HG03571 (cell line): ENCODE measurements at regions not wholly inside any gene's neighbourhood (a gene's known extent, or its start where the extent isn't known, plus 50 kb on each side); places are given as distances from the start of the nearest gene placed in this dataset.

Experiments used
- ATAC-seq: cut with Tn5 transposase; IDR thresholded peaks from one replicate; pipeline ENCODE4 v1.9.1; 2021; ENCODE audit not compliant: unreplicated experiment

DNA sequence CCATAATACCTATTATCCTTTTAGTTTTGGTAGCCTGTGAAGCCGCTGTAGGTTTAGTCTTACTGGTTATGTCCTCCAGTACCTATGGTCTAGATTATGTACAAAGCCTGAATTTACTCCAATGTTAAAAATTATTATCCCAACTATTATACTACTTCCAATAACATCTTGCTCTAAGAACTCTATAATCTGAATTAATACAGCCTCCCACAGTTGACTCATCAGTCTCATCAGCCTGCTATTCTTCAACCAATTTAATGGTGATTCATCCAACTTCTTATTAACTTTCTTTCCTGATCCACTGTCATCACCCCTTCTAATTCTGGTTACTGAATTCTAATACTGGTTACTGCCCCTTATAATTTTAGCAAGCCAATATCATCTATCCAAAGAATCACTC, 370.3 kb upstream of the OPRM1 start:
- ATAC-seq, result no peak

DNA sequence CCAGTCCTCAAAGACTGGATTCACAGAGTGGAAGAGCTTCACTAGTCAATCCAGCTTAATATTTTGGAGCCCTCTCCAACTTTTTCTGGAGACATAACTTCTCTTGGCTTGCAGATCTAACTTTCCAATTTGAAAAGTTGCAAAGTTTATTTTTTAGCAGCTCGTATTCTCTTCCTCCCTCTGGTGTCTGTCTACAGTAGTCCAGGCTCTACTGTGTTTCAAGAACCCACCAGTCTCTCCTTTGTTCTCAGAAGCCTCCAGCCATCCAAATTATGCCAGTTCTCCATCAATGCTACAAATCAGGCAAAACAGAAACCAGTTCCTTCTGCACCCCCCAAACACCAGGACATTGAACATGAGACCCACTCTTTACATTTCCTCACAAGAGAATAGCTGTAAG, 376.1 kb upstream of the OPRM1 start:
- ATAC-seq, result no peak

DNA sequence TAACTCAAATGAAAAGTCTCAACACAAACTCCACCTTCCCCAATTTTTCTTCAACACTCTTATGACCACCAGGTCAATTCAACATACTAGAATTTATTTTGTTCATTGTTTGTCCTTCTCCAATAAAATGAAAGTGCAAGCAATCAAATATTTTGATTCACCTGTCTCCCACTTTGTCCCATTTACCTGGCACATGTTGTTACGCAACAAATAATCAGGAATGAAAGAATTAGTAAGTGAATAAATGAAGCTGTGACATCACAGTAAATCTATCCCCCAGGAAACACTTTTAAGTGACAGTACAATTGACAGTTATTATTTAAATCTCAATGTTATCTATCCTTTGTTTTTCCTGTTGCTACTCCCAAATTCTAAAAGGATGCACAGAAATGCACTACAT, 393.7 kb upstream of the OPRM1 start:
- ATAC-seq, result no peak

DNA sequence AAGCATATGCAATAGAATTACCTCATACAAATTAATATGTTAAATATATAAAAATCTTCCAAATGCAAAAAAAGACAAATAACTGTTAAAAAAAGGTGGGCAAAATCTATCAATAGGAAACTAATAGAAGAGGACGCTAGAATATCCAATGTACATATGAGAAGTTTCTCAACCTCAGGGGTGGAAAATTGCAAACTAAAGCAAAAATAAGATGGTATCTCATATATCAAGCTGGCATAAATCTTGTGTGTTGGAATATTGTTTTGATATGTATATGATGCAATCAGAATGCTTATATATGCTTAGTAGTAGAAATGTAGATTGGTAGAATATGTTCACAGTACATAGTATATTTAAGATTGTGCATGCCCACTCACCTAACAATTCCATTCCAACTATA, 395.0 kb upstream of the OPRM1 start:
- ATAC-seq, result no peak

DNA sequence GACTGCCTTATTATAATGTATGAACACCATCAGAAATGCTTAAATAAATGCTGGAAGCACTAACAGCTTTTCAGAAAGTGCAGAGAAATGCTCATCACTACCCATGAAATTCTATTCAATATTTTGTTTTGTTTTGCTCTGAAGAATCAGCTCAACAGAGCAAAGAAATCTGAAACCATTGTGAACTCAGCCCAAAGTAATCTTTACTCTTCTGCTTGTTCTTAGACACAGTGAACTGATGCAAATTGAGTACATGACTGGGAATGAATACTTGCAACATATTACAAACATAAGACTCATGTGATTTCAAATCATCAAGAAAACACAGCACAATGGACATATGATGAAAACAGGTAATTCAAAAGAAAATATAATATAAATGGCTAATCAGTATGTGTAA, 404.6 kb upstream of the OPRM1 start:
- no peak for ATAC-seq

DNA sequence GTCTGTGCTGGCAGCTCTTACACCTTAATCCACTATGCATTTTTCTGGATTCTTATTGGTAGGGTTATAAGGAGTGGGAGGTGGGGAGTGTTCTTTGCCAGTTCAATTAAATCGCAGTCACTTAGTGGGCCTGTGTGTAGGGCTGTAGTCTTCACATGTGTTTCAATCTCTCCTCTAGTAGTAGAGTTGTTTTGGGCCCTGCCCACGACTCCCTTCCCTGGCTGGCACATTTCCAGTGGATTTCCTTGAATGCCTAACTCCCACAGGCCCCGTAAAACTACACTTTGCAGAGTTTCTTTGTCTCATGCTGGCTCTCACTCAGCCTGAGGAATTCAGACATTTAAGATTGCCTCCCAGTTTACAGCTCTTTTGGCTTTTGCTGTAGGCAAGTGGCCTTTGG, 414.0 kb upstream of the OPRM1 start:
- no peak for ATAC-seq

DNA sequence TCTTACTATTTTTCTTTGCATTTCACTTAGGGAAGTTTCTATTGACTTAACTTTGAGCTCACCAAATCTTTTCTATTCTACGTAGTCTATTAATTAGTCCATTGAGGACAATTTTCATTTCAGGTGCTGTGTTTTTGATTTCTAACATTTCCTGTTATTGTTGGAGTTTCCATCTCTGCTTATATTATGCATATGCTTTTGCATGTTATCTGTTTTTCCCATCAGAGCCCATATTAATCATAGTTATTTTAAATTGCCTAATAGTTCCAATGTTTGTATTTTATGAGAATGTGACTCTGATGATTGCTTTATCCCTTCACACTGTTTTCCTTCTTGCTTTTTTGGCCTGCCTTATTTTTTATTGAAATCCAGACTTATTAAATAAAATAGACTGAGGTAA, 414.5 kb upstream of the OPRM1 start:
- no peak for ATAC-seq

DNA sequence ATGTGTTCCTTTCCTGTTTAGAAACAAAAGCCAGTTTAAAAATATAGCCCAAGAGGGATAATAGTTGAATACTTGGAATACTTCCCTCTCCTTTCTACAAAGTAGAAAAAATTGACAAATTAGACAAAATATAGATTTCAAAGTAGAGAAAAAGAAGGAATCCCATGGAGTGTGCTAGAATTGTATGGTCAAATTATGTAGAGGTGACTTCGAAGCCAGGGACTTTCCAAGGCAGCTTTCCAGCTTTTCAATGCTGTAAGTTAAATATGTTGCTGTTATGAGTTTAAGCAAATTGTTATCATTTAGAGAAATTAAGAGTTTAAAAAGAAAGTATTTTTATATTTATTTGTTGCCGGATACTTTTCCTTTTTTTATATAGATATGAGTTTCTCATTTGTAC, 415.5 kb upstream of the OPRM1 start:
- ATAC-seq, result no peak

DNA sequence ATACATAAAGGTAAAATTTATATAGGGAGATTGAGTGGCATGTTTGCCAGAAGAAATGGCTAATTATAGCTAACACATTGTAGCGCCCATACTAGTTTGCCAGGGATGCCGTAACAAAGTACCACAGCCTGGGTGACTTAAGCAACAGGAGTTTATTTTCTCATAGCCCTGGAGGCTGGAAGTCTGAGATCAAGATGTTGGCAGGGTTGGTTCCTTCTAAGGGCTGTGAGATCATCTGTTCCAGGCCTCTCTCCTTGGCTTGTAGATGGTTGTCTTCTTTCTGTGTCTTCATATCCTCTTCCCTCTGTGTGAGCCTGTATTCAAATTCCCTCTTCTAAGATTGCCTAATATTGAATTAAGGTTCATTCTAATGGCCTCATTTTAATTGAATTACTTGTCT, 417.5 kb upstream of the OPRM1 start:
- no peak for ATAC-seq

DNA sequence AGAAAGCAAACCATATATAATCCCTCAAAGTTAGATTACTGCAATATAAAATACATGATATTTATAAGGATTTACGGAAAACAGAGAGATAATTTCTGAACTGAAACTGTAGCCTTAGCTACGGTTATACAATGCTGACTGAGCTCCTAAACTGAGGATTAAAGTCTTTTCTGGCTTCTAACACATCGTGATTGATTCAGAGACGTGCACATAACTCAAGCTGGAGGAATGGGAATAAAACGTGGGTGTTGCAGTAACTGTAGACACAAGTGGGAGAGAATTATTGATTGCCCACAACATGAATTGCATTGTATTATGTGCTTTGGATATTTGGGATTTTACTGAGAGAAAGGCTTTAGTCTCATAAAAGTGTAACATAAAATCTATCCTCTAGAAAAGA, 418.0 kb upstream of the OPRM1 start:
- ATAC-seq, result no peak

DNA sequence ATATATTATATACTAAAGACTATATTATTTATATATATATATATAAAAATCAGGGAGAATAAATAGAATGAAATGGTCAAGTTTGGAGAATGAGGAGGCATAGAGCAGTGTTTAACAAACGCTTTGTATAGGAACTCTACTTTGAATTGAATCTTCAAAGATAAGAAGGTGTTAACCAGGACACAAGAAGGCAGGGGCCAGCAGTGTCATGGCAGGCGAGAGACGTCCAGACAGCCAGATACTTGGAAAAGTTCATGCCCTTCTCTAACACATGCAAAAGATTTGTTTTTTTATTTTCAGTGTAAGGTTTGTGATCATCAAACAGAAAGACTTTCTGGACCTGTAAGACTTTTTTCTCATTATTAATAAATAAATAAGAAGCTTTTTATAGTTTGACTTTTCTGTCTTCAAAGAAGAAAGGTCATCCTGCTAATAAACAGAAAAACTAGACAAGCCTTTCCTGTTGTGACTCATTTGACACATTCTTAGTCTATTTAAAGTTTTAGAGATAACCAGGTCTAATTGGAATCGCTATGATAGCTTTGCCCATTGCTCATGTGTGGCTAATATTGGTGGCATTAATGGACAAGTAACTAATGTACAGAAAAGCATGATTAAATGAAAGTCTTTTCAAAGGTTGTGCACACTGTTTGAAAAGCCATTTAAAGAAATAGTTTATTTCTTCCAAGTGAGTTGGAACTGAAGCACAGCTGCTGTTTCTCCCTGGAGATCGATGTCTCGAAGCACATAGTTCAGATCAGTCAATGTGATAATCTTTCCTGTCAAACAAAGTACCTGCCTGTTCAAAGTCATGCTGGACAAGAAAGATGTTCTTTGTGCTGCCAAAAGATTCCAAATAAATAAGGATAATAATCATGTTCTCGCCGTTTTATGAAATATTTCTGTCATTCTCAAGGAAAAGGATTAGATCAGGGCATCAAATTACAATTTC, 420.4 kb upstream of the OPRM1 start:
- no peak for ATAC-seq

DNA sequence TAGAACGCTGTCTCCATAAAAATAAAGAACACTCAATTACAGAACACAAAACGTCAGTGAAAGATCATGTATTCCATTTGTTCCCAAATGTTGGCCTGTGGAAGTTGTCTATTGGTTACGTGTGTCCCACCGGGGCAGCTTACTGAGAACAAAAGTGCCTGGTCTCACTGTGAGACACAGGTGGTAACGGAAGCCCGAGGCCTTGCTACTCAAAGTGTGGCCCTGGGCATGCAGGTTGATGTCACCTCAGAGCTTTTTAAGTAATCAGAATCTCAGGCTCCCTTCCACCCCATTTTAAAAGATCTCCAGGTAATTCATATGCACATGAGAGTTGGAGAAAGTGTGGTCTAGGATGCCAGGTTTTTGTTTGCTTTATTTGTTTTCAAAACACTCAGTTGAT, 422.5 kb upstream of the OPRM1 start:
- no peak for ATAC-seq

DNA sequence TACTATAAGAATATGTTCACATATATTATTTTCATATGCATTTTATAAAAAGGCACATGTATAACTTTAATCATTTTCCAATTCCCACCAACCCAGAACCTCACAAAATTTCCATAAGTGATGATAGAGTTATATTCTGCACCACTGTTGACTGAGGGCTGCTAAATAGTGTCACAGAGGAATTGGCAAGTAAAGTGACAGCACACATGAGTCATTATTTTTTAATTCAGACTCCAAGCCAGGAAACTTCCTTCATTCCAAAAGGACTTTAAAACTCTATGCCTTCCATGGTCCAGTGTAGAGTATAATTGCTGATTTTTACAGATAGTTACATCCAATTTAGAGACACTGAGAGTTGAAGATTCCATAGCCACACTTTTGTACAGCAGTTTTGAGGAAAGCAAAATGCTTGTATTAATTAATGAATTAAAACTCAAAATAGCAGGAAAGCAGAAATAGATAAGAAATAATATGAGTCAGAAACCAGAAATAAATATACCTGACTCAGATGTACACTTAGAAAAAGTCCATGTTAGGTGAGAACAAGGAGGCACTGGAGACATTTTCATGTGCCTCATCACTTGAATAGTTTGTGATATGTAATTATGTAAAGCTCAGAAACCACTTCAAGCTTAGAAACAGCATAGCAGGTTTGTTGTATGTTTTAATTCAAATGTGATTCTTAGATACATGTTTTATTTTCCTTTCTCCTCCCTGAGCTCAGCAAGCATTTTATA, 425.2 kb upstream of the OPRM1 start:
- ATAC-seq, result no peak

DNA sequence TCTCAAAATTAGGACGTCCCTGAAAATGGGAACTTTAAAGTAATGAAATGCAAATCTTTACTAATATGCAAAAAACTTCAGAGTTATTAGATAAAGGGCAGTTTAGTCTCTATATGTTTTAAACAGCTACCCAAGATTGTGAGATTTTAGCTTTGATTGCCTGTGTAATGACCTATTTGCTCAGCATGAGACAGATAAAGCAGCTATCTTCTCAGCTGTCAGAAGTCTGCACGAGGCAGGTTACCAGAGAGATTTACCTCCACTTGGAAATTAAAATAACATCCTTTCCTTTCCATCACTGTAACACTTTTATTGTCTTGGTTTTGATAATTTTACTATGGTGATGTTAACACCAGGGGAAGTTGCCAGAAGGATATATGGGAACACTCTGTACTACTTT, 436.6 kb upstream of the OPRM1 start:
- ATAC-seq, result no peak

DNA sequence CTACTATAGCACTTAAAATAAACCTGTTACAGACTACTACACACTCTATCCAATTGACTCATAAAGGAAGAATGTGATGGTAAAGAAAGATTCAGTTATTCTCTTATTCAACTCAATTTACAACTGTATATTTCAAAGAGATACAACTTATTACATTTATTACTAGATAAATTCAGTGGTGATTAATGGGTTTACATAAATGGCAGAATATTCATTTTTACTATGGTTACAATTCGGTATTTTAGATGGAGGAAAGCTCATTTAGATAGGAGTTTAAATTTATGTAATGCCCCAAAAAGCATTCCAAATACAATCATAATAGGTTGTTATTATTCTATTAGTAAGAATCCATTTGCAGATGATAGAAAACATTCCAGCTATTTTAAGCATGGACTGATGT, 439.1 kb upstream of the OPRM1 start:
- no peak for ATAC-seq

DNA sequence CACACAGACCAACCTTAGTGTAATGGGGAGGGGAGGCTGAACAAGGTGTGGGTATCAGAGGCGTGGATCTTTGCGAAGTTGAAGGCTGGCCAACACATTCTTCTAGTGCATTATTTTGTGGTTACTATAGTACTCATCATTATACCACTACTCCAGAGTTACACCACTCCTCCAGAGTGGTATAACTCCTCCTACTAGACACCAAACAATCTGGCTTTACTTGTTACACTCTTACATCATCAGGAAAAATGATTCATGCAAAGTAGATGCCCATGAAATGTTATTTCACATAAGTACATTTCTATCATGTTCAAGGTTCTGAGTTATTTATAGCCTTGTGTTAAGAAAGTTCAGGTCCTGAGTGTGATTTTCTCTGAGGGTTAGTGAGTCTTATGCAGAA, 443.1 kb upstream of the OPRM1 start:
- no peak for ATAC-seq

DNA sequence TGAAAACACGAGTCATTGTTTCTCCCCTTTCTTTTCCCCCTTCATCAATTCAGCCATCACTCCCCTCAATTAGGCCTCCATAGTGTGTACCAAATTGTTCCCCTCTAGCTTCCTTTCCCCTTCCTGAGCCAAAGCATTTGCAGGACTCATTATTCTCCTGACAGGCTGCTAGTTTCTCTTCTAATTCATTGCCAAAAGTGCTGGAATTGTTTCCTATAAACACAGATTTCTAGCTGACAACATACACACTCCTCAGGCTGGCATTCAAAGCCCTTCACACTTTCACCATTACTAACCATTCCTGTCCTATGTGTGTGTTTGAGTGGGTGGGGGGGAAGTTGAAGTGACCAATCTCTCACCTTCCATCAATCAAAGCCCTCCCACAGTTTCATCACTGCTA, 444.2 kb upstream of the OPRM1 start:
- ATAC-seq, result no peak

DNA sequence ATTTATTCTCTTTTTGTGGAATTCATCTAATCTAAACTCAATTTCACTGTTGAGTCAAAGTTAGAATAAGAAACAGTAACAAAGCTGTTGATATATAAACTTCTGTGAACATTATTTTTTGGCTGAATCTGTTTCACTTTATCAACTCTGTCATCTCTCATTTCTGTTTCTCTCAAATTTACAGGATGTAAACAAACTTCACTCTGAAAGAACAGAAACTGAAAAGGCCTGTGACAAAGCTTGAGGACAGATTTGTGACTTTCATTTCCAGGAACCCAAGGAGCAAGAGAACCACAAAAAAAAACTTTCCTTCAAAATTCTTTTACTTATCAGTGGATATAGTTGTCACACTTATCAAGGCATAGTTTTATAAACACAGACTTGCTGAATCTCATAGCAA, 447.9 kb upstream of the OPRM1 start:
- ATAC-seq, result no peak

DNA sequence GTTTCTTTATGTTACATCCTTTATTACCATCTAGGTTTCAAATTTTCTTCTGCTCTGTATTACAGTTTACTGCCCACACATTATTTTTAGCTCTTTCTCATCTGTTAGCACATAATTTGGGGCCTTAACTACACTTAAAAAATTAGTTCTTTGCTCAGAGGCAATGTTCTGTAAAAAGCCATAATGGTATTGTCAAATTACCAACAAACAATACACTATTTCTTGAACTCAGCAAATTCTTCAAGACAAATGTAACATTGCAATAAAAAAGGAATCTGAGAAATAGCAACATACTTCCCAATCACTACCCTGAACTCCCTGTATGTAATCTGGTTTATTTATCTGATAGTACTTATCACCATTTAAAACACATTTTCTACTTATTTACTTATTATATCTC, 448.6 kb upstream of the OPRM1 start:
- ATAC-seq, result no peak

DNA sequence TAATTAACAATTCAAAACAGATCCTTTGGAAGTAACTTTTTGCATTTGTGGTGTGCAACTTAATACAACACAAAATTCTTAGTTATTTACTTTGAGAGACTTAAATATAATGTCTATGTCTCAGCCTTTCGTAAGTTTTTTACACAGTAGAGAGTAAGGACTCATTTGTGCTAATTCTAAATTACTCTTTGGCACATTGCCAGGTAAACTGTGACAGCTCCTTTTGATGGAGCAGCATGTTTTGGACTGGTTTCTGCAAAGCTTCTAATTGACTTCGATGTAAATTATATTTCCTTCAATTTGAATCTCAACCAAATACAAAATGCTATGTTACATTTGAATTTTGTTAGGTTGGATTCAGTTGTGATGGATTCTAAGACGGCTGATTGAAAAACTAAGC, 450.7 kb upstream of the OPRM1 start:
- ATAC-seq, result no peak

DNA sequence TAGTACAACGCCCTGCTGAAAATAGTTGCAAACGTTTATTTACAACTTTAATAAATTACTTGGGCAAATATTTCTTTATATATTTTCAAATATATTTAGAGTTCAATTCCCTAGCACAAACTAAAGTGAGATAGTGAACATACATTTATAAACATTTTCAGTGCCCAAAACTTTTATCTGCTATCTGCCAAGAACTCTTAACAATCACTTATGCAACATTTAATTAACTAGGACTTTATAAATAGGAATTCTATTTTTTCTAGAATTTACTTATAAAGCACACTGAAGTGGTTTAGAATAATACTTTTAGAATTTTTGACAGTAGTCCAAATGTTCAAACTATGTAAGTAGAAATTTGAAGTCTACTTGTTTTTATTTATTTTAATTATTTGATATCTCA, 452.6 kb upstream of the RGS17 start:
- ATAC-seq, result no peak

DNA sequence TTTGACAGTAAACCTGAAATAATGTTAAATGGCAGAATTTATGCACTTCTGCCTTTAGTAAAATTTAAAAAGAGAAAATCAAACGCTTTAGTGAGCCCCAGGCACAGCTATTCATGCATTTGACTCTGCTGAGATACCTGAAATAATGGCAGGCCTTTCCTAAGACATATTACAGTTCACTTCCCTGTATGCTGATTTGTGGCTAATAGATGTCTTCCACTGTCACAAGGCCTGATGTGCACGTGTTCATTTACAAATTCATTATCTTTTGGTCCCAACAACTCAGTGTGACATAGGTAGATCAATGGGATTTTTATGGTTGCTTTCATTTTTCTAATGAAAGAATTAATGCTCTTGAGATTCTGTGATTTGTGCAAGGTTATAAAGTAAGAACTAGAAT, 449.7 kb upstream of the RGS17 start:
- no peak for ATAC-seq

DNA sequence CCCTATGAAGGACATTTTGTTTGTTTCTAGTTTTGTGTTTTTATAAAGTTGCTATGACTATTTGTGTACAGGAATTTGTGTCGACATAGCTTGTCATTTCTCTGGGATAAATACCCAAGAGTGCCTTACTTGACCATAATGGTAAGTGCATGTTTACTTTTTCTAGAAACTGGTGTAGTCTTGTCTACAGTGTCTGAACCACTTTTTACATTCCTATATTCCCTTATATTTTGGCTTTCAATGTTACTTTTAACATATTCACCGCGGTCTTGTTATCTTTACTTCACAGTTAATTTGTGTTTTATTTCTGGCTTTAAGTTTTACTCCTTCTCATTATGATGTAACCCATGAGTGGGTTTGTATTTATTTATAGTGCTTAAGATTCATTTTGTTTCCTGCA, 444.4 kb upstream of the RGS17 start:
- no peak for ATAC-seq
